GM19043 (cell line): ENCODE measurements at regions not wholly inside any gene's neighbourhood (a gene's known extent, or its start where the extent isn't known, plus 50 kb on each side); places are given as distances from the start of the nearest gene placed in this dataset.
"Not testable (repeated sequence)": the region's sequence is repeated elsewhere in the genome, so short reads cannot be mapped to it uniquely, and the experiment has no call there.

Source experiments
- ATAC-seq: cut with Tn5 transposase; IDR thresholded peaks from one replicate; pipeline ENCODE4 v1.9.1; 2021; ENCODE audit warnings: low read depth; ENCODE audit not compliant: unreplicated experiment

- ATAC-seq: no peak
These were observed 1294.5 kb downstream of the KHDRBS2 start for GRCh38 chr6:60991427-60992028.

DNA sequence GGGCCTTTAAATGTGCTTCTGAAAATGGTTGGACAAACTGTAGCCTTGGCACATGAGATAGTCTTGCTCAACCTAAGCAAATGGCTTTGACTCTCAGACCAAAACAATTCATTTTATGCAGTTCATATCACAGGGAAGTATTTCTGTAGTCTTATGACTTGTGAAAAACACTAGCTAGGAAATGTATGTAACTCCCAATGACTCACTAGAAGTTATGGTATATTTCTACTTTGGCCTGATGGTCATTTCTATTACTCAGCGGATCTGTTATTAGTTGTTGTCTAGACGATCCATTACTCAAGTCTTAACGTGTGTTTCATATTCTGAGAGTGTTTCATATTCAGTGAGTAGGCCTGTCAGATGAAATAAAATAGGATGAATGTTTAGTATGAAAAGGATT lies 1333.5 kb downstream of the KHDRBS2 start:
- no peak for ATAC-seq

DNA sequence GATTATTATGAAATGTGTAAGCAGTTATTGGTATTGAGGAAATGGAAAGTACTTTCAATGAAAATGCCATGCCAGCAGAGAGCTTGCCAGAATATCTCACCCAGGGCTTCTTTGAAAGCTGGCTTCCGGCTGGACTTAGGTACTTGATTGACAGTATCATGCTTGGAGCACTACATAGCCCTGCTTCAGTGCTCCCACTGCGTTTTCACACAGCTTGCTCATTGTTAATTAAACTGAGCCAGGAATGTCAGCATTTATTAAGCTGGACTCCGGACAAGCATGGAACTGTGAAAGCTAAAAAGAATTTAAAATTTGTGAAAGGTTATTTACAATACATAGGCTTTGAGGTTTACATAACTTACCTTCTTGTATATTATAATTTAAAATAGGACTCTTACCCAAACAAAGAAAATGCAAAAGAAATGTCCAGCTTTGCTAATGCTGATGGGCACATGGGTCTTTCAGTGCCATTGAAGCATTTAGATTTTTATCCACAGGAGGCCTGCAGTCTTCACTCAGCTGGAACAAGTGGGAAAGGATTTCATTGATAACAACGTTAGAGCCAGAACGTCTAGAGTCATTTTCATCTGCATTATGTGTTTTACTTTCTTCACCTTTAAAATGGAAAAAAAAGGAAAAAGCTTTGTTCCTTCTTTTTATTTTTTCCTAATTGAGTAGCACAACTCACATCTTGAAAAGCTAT lies 1335.7 kb downstream of the KHDRBS2 start:
- not testable (repeated sequence) for ATAC-seq

DNA sequence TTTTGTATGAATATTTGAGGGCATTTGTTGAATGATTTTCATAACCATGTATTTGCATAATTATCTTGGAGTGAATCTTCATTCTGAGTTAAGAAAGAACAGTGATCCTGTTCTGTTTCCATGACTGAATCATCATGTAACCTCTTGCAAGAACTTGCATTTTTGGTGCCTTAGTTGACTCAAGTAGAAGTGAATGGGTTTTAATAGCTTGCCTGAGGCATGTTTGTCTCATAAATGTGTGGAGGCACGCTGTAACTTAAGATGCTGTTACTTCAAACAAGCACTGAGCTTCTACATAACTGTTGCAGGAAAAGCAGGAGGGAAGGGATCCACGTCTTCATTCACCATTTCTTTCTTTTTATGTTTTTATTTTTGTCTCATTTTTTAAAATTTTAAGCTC lies 1338.6 kb downstream of the KHDRBS2 start:
- ATAC-seq: not testable (repeated sequence)

GRCh38 chr6:60944803-60945202 lies 1341.2 kb downstream of the KHDRBS2 start:
- ATAC-seq: not testable (repeated sequence)

DNA sequence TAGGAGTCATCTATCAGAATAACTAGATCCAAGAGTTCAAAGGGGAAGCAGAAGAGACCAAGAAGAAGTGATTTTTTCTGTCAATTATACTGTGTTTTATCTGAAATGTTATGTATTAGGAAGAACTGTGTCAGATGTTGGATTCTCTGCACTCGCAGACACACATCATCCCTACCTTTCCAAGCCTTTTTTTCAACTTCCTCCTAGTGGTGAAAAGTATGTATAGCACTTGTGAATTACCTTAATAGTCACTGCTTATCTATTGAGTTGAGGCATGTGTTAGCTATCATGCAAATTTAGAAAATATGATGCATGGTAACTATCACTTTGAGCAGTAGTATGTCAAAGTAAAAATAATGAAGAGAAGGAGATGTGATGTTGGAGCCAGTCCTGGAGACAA lies 1350.1 kb downstream of the KHDRBS2 start:
- not testable (repeated sequence) for ATAC-seq

DNA sequence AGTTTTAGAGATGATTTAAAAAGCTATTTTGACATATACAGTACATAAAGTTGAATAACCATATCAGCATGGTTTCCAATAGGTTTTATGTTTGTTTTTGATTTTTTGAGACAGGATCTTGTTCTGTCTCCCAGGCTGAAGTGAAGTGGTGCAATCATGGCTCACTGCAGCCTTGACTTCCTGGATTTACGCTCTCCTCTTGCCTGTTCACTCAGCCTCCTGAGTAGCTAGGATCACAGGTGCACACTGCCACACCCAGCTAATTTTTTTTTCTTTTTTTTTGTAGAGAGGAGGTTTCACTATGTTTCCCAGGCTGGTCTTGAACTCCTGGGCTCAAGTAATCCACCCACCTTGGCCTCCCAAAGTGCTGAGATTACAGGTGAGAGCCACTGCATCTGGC lies 1366.4 kb downstream of the KHDRBS2 start:
- not testable (repeated sequence) for ATAC-seq

- ATAC-seq: not testable (repeated sequence)
These were observed 1382.2 kb downstream of the KHDRBS2 start for GRCh38 chr6:60903860-60904259.

GRCh38 chr6:60893374-60893773 lies 1392.7 kb downstream of the KHDRBS2 start:
- ATAC-seq: not testable (repeated sequence)

DNA sequence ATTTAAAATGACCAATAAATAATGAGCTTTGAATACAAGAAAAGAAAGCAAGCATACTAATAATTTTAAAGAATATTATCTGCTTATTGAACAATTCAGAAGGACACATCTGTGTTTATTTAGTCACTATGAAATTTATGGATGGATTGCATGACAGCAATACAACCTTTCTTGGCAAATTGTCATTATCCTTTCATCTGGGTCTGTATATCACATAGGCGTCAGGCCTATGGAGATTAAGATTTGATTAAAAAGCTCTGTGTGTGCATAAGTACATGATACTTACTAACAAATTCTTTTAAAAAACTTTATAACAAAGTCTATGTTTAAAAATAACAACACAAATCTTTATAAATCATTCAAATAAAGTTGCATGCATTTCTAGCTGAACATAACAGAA lies 1394.4 kb downstream of the KHDRBS2 start:
- ATAC-seq: no peak

DNA sequence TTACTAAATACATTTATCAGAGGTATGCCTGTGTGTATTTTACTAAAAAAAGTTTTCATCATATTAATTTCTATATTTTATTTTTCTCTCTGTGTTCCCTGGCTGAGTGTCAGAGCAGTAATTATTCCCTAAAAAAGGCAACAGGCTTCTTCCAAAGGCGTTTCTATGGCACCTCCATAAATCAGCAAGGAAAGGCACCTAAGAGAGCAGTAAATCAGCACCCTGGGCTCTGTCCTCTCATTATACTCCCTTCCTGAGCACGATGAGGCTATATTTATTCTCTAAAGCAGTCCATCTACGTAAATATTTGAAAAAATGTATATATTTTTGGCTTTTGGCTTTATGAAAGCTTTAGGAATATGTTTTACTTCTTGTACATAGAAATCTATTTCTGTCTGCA lies 1408.6 kb downstream of the KHDRBS2 start:
- ATAC-seq: not testable (repeated sequence)

DNA sequence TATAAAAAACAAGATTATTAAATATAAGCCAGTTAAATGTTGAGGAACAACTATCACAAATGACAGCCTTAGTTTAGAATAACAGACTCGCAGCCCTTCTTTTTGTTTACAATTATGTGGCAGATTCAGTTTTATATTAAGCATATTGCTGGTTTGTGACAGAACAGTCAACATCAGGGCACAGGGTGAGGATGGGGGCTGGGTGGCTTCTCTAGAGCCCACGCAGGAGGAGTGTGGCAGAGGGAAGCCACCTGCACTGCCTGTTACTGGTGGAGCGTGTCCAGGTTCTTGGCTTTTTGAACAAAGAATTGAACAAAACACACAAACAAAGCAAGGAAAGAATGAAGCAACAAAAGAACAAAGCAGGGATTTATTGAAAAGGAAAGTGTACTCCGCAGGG lies 1415.2 kb downstream of the KHDRBS2 start:
- ATAC-seq: not testable (repeated sequence)

DNA sequence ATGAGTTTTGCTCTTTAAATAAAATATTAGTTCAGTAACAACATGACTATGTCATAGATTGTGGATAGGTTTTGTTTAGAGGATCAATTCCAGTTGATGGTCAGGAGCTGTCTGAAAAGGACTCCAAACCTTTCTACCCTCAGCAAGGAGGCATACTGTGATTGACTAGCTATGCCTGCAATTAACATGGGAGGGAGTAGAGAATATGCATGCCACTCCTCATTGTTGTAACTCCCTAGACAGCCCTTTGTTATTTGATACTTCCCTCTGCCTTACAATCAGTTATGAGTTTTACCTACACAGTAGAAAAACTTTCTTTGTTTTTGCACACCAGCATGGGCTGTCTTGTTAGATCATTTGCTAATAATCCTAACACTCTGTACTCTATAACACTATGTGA lies 1418.5 kb downstream of the KHDRBS2 start:
- no peak for ATAC-seq

GRCh38 chr6:60843175-60843982 lies 1442.6 kb downstream of the KHDRBS2 start:
- ATAC-seq: not testable (repeated sequence)

- not testable (repeated sequence) for ATAC-seq
These were observed 1455.3 kb downstream of the KHDRBS2 start for GRCh38 chr6:60830726-60831125.

- not testable (repeated sequence) for ATAC-seq
These were observed 1463.4 kb downstream of the KHDRBS2 start for GRCh38 chr6:60822597-60822996.

- not testable (repeated sequence) for ATAC-seq
These were observed 1468.0 kb downstream of the KHDRBS2 start for GRCh38 chr6:60818072-60818471.

- ATAC-seq: not testable (repeated sequence)
These were observed 1471.2 kb downstream of the KHDRBS2 start for GRCh38 chr6:60814784-60815183.

DNA sequence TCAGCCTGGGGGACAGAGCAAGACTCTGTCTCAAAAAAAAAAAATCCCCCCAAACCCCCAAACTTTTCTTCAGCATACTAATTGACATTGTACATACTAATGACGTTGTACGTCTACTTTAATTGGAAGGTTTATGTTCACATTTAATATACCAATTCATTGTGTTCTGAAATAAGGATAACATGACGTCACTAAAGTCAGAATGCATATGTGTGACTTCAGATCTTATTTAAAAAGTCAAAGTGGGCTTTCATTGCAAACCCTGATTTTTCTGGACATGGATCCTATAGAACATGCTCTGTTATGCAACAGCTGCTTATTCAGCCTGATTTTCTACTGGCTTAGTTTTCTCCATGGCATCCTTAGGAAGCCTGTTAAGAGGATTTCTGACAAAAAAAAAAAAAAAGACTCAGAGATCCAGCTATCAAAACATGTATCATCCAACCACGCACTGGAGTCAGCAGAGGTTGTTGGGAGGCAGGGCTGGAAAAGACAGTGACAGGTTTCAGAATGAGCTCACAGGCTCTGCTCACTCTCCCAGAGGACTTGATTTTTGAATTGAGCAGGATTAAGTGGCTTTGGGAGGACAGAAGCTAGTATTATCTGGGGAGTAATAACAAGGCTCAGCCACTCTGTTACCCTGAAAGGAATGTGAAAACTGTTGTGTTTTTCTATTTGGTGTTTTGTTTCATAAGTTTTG lies 1472.0 kb downstream of the KHDRBS2 start:
- ATAC-seq: not testable (repeated sequence)

DNA sequence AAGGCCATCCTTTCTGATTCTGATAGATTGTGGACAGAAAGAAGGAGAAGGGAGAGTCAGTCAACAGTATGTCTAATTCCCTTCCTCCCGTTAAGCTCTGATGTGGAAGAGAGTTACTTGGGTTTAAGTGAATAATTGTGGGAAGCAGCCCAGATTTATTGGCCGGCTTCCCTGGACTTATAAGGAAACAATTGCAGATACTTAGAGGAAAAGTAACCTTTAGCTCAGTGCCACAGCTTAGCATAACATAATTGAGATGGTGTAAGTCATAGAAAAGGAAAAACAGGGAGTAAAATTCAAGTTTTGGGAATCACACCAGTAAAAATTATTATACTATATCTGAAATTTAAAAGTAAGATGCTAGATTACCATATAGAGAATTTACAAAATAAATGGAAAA lies 1475.8 kb downstream of the KHDRBS2 start:
- not testable (repeated sequence) for ATAC-seq

- ATAC-seq: not testable (repeated sequence)
These were observed 1486.9 kb downstream of the KHDRBS2 start for GRCh38 chr6:60799146-60799545.
